HG03460 (cell line): ENCODE measurements at regions not wholly inside any gene's neighbourhood (a gene's known extent, or its start where the extent isn't known, plus 50 kb on each side); places are given as distances from the start of the nearest gene placed in this dataset.

Experiments used
- ATAC-seq: cut with Tn5 transposase; IDR thresholded peaks from one replicate; pipeline ENCODE4 v1.9.1; 2021; ENCODE audit not compliant: unreplicated experiment

DNA sequence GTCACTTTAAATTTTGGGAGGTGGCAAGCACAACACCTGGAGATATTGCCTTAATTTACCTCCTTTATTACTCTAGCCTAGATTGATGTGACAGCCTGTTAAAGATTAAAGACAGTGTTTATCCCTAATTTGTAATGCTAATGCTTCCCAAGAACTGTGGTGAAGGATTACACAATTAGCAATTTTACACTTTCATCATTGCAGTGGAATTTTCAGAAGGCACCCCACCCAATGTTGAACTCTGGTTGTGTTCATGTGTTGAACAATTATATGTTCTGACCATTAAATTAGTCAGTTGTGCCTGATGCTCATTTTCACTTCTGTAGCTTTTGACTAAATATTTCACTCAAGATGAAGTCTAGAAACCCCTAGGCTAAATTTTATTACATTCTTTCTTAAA, 317.1 kb upstream of the CWC22 start:
- no peak for ATAC-seq

DNA sequence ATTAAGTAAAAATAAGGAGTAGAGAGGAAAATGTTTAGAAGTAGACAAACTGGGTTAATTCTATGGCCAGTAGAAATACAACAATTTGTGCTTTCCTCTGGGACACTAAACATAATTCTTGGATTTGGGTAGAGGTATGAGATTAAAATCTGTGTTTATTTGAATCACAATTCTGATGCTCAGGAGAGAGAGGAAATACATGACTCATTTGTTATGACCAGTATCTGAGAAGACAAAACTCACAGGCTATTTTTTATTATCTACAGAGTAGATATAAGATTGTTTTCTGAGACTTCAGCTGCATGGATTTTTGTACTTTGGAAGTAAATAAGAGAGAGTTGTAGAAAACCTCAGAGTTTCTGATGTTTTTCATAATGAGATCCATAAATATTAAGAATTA, 315.7 kb upstream of the CWC22 start:
- ATAC-seq: no peak

DNA sequence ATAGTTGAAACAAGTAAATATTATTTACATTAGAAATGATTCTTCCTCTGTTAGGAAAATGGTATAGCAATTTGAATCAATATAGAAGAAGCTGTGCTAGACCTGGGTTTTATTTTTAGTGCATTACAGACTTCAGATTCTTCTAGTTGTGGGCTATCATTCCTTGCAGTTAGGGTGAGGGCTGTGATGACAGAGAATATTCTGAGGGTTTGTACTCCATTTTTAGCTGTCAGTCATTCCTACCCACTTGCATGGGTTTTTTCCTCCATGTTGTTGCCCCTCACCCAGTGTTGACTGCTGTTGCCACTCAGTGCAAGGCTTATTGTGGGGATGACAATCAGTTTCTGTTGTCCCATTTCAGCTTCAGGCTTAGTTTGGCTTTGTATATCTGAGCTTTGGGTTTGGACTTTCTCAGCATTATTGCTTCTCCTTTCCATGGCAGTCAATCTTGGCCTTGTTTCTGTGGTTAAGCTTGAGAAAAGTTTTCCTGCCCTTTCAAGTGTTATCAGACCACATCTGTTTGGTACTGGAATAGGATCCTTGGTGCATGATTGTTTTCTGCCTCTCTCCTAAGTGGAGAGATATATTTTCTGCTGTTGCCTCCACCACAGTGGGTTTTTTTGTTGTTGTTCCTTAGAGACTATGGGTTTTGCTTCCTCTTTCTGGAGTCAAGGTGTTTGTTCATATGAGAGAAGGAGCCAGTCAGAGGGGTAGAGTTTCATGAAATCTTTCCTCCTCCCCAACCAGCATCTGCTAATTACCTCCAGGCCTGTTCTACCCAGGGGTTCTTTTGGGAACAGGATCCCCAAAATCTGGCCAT, 312.7 kb upstream of the CWC22 start:
- ATAC-seq: peak; percentile 83

DNA sequence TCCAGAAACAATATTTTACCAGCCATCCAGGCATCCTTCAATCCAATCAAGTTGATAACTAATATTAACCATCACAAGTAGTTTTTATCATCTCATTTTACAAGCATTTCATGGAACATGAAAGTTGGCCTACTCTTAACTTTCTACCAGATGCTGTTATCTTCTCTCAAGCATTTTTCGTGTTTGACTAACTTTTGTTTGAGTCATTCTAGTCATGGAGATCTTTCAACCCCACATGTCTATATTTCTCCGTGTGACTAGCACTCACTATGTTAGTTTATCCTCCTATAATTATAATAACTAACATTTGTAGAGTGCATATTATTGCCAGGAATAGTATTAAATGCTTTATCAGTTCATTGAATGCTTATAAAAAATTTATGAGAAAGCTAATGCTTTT, 307.0 kb upstream of the CWC22 start:
- no peak for ATAC-seq

DNA sequence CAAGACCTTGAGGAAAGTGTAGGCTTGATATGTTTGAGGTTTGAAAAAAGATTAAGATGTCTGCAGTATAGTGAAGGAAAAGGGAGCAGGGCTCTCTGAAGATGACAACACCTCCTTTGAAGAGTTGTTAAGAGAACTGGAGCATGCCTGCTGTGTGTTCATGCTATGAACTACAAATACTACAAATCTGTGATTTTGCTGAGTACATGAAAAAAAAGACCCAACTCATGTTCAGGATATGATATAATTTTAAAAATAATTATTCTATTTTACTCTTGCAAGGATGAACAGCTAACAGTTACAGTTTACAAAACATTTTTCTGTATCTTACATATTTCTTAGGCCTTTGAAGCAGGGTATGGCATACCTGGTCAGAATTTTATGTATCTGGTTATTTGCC, 305.4 kb upstream of the CWC22 start:
- ATAC-seq: no peak

DNA sequence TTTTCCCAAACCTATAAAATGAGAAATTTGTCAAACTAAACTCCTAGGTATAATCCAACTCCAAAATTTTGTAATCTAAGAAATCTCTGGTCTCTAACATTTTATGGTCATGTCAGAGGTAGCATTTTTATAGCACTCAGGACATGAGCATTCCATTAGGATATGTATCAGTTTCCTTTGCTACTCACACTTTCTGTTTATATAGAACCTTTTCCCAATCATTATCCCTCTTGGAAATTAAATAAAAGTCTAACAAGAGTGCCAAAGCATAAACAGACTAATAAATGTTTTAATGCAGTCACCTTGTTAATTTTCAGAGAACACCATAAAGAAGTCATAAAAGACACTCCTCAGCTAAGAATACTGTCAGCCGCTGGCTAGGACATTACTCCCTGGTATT, 300.0 kb upstream of the CWC22 start:
- ATAC-seq: no peak

DNA sequence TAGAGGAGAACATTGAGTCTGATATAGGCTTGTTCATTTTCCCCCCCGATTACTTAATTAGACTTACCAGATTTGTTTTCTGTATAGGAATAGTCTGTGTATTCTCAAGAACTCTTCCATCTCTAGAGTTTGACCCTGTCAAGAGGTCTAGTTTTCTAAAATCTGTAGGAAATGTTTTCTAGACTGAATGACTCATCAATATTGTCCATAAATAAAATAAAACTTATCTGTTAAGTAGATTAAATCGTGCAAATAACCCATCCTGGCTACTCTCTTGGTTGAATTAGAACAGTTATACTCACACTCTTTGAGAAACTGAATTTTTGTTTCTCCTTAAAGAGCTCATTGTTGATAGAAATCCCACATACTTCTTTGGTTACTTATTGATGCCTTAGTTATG, 299.2 kb upstream of the CWC22 start:
- ATAC-seq: no peak

DNA sequence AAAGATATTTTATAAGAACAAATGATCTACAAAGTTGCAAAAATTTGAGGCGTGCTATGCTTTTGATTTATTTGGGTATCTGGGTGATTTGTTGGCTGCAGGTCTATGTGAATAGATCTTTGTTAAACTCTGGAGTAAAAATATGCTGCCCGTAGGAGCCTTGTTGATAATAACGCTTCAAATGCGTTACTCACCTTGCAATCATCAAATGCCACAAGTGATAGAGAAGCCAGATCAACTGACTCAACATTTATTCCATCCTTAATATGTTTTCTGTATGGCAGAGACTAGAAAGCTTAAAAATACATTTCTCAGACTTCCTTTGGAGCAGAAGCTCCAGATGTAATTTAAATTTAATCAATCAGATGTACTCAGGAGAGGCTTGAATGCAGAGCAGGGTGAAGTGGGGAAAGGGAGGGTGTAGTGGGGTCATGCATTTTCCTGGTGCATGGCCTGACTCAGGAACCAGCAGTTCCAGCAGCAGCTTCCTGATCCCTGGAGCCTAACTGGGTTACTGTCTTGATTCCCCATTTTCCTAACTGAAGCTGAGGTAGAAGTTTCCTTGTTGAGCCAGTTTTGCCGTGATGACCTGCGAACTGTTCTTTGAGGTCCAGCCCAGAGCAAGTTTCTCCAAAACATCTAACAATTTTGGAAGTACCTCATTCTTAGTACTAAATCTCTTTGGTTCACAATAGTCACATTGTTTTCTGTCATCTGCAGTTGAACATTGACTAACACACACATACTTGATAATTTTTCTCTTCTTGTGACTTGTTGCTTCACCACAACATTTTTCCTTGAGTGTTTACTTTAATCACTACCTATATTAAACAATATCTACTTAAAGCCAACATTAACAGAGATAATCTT, 284.7 kb upstream of the CWC22 start:
- ATAC-seq: no peak

DNA sequence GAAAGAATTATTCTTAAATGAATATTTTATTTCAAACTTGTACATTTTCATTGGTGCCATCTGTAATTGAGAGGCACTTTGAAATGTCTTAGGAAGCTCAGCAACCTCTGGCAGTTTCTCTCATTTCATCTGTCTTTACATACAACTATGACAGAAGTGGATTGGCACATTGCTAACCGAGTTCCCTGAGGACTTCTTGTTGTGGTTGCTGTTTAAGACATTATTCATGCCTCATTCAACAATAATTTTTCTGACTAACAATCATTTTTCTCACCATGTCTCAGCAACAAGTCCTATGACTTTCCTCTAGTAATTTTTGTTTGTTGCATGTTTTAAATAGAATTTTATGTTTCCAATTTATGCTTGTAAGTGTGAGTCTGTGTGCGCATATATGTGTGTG, 284.0 kb upstream of the CWC22 start:
- no peak for ATAC-seq

DNA sequence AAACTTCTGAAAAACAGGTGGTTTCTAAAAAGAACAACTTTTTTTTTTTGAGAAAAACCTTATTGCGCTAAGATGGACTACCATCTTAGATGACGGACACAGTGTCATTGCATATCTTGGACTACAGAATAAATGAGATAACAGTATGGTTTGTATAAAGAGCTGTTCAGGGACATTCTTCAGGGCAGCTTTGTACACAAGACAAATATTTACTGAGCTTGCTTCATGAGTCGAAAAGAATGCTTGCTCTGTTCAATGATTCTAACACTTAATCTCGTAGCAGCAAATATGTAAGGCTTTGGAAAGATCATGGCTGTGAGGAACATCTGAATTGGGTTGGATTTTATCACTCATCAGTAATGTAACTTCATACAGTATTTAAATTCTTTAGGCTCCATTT, 282.5 kb upstream of the CWC22 start:
- no peak for ATAC-seq

DNA sequence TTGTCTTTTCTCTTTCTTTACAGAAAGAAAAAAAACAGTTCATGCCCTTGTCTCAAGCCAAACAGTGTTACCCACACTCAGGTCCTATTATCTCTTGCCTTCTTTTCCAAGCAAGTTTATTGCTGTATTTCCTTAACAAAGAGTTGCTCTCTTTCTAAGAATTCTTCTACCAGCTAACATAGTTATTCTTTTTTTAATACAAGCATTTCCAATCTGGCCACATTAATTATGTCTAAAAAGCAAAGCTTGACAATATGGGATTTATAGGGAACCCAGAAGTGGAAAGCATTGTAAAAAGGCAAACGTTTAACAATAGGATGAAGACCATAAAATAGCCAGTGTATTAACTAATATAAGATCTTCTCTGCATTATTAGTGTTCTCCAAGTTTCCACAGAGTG, 272.5 kb upstream of the CWC22 start:
- no peak for ATAC-seq

DNA sequence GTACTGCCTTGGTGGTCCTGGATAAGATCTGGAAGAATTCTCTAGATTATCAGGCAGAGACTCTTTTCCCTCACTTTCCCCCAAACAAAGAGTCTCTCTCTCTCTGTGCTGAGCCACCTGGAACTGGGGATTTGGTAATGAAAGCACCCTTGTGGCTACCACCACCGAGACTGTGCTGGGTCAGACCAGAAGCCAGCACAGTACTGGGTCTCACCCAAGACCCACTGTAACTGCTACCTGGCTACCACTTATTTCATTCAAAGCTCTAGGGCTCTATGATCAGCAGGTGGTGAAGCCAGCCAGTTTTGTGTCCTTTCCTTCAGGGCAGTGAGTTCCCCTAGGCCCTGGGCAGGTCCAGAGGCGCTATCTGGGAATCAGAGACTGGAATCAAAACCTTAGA, 269.6 kb upstream of the CWC22 start:
- no peak for ATAC-seq

DNA sequence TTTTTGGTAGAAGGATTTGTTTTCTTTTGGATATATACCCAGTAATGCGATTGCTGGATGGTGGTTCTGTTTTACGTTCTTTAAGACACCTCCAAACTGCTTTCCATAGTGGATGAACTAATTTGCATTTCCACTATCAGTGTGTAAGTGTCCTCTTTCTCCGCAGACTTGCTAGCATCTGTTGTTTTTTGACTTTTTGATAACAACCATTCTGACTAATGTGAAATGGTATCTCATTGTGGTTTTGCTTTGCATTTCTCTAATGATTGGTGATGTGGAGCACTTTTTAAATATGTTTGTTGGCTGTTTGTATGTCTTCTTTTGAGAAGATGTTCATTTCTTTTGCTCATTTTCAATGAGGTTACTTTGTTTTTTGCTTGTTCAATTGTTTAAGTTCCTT, 260.9 kb upstream of the CWC22 start:
- ATAC-seq: no peak

DNA sequence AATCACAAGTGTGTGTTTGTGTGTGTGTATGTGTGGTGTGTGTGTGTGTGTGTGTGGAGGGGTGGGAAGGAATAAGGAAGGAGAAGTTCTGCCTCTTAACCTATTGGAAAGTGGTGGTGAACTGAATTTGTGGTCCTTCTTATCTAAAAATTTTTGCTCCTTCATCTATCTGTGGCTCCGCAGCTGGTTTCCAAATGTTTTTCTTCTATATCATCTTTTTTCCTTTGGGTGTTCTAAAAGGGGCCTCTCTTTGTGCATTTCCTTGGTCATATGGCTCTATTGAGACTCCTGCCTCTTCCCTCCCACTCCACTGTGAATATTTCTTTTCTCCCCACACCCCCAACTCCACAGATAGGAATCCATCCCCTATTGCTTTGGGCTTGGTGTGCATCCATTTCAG, 254.9 kb upstream of the CWC22 start:
- no peak for ATAC-seq

DNA sequence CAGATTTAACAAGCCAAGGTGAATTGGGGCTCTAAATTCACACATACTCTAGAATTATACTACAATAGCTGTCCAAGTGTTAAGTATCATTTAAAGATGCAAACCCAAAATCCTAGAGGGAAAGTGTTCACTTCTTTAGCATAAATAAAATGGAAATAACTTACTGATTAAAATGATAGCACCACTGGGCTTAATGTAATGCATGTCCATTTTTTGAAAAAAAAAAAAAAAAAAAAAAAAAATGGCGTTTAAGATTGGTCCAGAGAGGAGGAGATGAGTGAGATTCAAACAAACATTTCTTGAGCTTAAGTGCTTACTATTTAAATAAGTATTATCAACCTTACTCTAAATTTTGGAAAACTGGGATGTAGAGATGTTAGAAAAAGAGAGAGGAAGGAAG, 251.5 kb upstream of the CWC22 start:
- no peak for ATAC-seq

DNA sequence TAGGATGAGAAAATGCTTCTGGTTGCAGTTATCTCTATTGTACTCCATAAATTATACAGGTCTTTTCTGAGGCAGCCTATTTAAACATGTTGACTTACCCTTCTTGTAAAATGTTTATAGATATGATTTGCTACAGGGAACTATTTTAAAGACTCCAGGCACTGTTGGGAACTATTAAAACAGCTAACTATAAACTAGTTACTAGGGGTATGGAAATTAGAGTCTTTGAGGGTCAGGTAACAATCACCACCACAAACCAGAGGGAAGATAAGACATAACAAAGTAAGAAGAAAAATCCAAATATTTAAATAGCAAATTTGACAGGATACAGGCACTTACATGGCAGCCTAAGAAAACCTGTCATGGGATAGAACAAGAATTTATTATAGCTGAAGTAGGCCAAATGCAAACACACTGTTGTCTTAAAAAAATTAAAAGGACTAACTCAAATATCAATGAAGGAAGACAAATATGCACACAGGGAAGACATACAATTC, 251.0 kb upstream of the CWC22 start:
- ATAC-seq: no peak

DNA sequence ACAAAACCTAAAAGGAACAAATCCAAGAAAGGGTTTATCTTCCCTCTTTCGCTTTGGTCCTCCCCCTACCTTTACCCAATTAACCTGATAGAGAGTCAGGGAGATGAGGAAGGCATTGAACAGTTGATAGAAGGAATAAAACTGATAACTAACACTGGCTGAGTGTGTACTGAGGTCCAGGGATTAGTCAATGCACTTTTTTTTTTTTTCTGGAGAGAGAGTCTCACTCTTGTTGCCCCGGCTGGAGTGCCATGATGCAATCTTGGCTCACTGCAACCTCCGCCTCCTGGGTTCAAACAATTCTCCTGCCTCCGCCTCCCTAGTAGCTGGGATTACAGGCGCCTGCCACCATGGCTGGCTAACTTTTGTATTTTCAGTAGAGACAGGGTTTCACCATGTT, 250.2 kb upstream of the CWC22 start:
- ATAC-seq: no peak

DNA sequence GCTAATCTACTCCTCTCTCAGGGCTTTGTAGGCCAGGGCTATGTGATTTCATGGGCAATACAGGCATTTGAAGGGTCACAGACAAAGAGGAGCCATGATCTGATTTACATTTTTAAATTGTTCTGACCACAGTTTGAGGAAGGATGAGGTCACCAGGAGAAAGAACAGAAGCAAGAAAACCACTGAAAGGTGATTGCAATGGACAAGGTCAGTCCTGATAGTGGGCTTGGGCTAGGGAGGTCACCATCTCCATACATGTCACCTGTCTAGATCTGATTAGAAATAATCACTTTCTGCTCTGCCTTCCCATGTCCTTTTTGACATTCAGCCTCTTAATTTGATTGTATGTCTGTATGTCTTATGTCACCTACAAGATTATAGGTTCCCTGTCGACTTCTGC, 248.9 kb upstream of the CWC22 start:
- no peak for ATAC-seq

DNA sequence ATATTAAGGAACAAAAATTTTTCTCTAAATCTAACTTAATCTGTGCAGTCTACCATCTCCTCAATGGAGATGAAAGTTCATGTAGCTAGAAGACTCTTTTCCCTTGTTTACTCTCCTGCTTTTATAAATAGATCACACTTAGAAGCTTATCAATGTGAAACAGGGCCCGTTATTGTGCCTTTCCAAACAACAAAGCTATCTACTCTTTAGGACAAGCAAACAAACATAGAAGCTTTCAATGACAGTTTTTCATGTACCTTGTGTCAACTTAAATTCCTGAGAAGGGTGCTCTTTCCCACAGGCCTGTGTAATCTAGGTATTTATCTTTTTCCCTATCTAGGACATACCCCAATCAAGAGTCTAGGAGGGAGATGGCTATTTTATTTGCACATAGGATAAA, 247.8 kb upstream of the CWC22 start:
- ATAC-seq: no peak

DNA sequence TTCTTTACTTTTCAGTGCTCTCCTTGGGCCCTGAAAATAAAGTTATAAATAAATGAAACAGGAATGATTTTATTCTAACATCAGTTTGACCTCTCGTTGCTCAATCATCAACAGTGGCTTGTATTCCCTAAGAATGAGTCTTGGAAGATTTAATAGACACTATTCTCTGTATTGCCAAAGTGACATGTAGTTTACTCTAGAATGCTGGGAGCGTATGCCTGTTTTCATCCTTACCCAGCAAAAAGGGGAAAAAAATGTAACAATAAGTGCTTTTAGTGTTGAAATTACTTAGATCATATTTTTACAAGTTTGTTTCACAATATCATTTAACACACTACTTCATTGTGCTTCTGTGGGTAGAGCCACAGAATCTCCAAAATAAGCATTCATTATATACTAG, 240.6 kb upstream of the CWC22 start:
- ATAC-seq: no peak

DNA sequence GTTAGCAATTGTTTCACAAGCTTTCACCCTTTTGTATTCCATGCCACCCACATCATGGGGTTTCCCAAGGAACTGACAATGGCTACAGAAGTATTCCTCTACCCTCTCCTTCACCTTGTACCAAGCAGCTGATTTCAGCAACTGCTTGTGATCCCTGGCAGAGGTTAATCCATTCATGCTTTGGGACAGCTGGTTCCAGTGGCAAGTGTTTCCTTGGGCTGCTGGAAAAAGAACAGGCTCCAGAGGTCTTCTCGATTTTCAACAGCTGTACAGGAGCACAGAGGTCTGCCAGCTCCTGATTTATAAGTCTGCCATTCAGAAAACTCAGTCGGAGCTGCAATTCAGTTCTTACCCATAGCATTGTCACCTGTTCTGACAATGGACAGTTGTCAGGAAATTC, 239.2 kb upstream of the CWC22 start:
- ATAC-seq: no peak

DNA sequence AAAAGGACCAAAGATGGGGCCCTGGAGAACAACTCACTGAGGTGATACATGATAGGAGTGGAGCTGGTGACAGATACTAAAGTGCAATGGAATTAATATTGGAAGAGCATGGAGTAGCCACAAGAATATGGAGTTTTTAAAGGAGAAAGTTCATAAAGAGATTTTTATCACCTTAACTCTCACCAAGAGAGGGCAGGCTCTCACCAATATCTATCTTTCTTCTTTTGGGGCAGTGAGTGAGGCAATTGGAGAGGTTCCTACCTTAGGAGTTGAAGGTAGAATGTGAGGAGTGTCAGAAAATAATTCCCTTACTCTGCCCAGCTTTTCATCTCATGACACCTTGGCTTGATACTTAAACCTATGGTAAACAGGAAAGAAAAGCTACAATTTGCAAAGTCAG, 233.7 kb upstream of the CWC22 start:
- ATAC-seq: no peak
